HG02678 (cell line): ENCODE measurements at regions not wholly inside any gene's neighbourhood (a gene's known extent, or its start where the extent isn't known, plus 50 kb on each side); places are given as distances from the start of the nearest gene placed in this dataset.

Source experiments
- ATAC-seq: cut with Tn5 transposase; IDR thresholded peaks from one replicate; pipeline ENCODE4 v1.9.1; 2021; ENCODE audit warnings: mild to moderate bottlenecking, moderate library complexity; ENCODE audit not compliant: unreplicated experiment

- no peak for ATAC-seq
Measured at GRCh38 chr3:18837137-18837755, 311.1 kb upstream of the KCNH8 start.

- ATAC-seq: no peak
Measured at GRCh38 chr3:18835021-18835420, 313.3 kb upstream of the KCNH8 start.

GRCh38 chr3:18830087-18830486 is 318.2 kb upstream of the KCNH8 start:
- no peak for ATAC-seq

DNA sequence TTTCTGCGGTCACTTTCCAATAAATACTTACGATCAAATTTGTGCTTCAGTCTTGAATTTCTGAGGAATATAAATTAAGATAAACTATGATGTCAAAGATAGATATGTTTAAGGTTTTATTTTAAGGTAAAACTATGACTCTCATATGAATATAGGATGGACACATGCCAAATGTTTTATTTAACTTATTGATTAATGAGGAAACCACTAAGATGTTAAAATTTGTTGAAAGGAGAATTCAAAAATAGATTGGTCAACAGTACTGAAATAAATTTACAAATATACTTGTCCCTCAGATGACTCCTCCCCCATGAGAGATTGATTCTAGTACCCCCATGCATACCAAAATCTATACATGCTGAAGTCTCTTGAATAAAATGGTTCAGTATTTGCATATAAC is 319.7 kb upstream of the KCNH8 start:
- no peak for ATAC-seq

GRCh38 chr3:18827664-18828063 is 320.6 kb upstream of the KCNH8 start:
- no peak for ATAC-seq

- no peak for ATAC-seq
Measured at GRCh38 chr3:18825665-18826064, 322.6 kb upstream of the KCNH8 start.

- ATAC-seq: no peak
Measured at GRCh38 chr3:18813300-18813699, 335.0 kb upstream of the KCNH8 start.

DNA sequence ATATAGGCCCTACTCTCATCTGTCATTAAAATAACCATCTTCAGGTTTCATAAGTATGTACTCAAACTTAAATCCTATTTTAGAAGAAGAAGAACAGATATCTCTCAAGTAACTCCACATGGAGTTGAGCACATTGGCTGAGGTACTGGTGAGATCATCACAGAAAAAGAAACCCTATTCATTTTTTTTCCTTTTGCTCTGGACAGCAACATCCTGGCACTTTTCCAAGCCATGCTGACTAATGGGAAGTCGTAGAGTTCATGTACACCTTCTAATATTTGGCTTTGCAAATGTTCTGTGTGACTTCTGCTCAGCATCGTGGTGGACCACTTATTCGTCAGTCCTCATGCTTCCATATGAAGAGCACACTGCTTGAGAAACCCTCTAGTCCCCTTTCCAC is 336.0 kb upstream of the KCNH8 start:
- ATAC-seq: no peak

- no peak for ATAC-seq
Measured at GRCh38 chr3:18810306-18810661, 338.0 kb upstream of the KCNH8 start.

GRCh38 chr3:18809640-18810305 is 338.5 kb upstream of the KCNH8 start:
- no peak for ATAC-seq

GRCh38 chr3:18808429-18808828 is 339.9 kb upstream of the KCNH8 start:
- no peak for ATAC-seq

DNA sequence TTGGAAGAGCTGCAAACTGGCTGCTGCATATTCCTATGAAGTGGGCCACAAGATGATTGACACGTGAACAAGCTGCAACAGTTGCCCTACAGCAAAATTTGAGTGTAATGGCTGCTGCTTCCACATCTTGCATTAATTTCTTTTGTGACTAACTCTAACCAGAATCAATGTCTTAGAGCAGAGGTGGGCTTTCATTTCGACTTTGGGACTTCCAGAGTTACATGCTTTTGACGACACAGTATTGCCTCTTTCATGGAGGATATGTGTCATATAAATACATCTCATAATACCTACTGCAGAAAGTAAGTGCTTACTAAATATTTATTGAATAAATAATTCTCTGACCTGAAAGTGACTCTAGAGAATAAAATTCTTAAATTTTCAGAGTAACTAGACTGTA is 340.7 kb upstream of the KCNH8 start:
- no peak for ATAC-seq

GRCh38 chr3:18806633-18807032 is 341.7 kb upstream of the KCNH8 start:
- ATAC-seq: no peak

DNA sequence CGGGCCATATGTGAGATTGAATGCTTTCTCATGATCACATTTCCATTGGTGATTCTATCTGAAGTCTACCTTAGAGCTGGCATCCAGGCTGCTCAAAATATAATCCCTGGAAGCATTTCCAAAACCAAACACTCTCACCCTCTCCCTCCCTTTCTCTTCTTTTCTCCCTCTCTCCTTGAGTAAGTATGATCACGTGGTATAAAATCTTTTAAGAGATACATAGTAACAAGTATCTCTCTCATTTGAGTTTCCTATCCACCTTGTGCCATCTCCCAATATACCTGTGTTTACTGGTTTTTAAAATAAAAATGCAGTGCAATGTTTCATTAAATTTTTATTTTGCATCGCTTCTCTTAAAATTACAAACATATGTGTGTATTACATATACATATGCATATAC is 350.9 kb upstream of the KCNH8 start:
- ATAC-seq: no peak

GRCh38 chr3:18795078-18795477 is 353.2 kb upstream of the KCNH8 start:
- no peak for ATAC-seq

- ATAC-seq: no peak
Measured at GRCh38 chr3:18791752-18792151, 356.6 kb upstream of the KCNH8 start.

DNA sequence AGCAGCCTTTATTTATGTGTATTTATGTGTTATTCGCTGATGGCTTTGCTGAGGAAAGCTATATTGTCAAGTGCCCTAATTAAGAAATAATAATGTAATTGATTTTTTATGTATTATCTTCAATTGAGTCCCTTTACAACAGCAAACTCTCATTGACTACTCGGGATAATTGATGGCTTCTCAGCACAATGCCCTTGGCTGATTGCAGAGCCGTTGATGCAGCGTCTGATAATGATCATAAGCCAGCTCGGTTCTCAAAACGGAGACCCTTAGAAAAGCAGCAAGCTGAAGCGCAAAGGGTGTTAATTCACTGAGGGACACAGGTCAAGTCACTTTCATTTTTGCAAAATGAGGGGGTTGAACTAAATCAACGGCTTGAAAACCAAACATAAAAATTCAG is 357.1 kb upstream of the KCNH8 start:
- no peak for ATAC-seq

- ATAC-seq: no peak
Measured at GRCh38 chr3:18790384-18790783, 357.9 kb upstream of the KCNH8 start.

DNA sequence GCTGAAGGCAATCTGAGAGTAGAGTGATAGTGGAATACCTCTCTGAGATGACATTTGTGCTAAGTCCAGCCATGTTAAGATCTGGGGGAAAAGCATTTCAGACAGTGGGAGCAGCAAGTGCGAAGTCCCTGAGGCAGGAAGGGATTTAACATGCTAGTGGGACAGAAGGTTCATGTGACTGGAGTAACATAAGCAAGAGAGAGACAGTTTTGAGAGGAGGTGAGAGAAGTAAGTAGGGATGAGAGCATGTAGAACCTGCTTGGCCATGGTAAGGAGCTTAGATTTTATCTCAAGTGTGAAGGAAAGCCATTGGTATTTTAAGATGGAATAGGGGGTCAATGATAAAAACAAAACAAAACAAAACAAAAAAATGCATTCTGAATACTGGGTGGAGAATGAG is 358.6 kb upstream of the KCNH8 start:
- ATAC-seq: no peak

DNA sequence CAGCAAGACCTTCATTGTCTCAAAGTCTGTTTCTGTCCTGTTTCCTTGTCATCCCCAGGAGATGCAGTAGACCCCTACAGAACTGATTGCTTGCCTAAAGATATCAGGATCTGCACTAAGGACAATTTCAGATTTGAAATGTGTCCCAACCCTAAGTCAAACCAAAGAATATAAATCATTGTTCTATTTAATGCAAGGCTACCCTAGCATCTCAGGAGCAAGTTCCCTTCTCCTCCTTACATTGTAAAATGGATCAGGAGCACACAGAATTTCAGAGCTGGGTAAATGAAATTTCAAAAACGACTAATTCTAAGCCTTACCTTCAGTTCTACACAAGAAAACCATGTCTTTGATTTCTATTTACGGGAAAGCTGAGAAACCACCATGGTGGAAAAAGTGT is 360.9 kb upstream of the KCNH8 start:
- ATAC-seq: no peak

DNA sequence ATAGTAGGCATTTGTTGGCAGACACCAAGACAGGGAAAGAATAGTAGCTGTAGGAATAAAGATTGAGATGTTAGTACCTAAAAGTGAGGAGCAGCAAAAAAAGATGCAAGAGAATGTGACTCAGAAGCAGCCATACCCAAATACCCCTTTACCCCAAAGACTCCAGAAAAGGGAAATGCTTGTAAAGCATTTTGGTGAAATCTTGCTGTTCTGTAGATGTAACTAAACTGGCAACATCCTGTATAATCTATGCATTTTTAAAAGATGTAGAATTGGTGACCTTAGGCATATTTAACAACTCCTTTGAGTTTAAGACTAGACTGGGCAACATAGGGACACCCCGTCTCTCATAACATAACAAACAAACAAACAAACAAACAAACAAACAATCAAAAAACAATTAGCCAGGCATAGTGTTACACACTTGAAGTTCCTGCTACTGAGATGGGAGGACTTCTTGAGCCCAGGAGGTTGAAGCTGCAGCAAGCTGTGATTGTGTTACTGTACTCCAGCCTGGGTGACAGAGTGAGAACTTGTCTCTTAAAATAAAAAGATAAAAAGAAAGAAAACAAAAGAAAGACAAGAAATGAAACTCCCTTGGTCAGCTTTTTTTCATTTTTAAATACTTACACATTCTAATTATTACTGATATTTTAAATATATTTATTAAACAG is 361.5 kb upstream of the KCNH8 start:
- ATAC-seq: no peak

DNA sequence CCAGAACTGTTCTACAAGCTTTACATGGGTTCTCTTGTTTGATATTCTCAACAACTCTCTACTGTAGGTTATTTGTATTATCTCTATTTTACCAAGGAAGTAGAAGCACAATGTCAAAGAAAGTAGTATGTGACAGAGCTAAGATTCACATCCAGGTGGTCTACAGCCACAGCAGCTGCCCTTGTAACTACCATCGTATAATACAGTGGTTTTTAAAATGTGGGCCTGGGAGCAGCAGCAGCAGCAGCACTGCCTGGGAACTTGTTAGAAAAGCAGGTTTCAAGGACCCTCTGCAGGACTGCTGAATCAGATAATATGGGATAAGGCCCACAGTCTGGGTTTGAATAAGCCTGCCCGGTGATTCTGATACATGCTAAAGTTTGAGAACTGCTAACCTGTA is 357.1 kb upstream of the SATB1 start:
- ATAC-seq: no peak

- no peak for ATAC-seq
Measured at GRCh38 chr3:18780959-18781358, 355.8 kb upstream of the SATB1 start.
